Epithelial cell of proximal tubule (primary cell): ENCODE measurements at regions not wholly inside any gene's neighbourhood (a gene's known extent, or its start where the extent isn't known, plus 50 kb on each side); places are given as distances from the start of the nearest gene placed in this dataset.

Experiments
- DNase-seq: peaks from one replicate; pipeline ENCODE4 v3.0.0-alpha.2; 2011; ENCODE audit warnings: low read depth
- H3K4me3 ChIP-seq: 2 replicates; pipeline ENCODE4 v1.5.1; 2011; ENCODE audit warnings: low read depth, mild to moderate bottlenecking, low read length
- TF ChIP-seq, protein P1 (sequence below): conservative IDR thresholded peaks from 2 replicates; pipeline ENCODE4 v1.5.1; 2012; ENCODE audit warnings: low read depth, mild to moderate bottlenecking, low read length

DNA sequence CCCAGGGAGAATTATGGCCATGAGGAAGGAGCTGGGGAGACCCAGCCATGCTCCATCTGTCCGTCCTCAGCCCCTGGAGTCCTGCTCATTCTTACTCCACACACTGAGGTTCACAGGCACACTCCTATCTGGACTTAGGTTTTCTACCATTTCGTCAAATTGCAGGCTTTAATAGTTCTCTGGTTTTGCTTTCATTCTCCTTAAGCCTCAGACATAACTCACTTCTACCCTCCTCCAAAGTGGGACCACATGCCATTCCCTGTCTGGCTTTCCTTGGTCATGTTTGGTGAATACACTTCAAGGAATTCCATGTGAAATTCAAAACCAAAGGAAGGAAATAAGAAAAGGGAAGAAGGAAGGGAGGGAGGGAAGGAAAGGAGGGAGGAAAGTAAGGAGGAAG is 115.7 kb downstream of the CMPK2 start:
- H3K4me3 ChIP-seq = no peak overlapping the region

DNA sequence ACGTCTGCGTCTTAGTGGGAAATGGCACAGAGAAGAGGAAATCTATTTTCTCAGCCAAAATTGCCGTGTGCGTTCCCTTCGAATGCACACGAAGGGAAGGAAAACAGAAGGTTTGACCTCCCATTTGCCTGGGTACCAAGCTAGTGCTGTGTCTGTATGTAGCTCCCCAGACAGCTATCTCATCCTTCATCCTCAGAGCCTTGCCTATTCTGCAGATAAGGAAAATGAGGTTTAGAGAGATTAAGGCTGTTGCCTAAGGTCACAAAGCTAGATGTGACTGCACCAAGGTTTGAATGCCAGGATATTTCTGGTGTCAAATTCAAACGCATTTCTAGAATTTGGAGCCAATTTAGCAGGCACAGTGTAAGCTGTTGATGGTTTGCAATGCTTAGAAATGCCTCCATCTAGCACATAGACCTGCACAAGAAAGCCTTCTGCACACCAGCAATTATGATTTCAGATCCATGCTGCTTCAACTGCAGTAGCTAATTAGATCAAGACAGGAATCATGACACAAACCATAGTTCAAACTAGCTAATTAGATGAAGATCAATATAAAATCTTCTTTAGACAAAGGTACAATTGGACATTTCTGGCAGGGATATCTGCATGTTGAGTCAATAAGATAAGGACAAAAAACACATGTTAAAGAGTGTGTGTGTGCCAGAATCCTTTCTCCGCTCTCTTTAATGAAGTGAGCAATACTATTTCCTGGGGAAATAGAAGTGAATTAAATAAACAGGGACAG is 115.1 kb downstream of the CMPK2 start:
- H3K4me3 ChIP-seq = no peak overlapping the region
- no peak for DNase-seq
- TF ChIP-seq, protein P1, sequence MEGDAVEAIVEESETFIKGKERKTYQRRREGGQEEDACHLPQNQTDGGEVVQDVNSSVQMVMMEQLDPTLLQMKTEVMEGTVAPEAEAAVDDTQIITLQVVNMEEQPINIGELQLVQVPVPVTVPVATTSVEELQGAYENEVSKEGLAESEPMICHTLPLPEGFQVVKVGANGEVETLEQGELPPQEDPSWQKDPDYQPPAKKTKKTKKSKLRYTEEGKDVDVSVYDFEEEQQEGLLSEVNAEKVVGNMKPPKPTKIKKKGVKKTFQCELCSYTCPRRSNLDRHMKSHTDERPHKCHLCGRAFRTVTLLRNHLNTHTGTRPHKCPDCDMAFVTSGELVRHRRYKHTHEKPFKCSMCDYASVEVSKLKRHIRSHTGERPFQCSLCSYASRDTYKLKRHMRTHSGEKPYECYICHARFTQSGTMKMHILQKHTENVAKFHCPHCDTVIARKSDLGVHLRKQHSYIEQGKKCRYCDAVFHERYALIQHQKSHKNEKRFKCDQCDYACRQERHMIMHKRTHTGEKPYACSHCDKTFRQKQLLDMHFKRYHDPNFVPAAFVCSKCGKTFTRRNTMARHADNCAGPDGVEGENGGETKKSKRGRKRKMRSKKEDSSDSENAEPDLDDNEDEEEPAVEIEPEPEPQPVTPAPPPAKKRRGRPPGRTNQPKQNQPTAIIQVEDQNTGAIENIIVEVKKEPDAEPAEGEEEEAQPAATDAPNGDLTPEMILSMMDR = no peak

More for the DNA sequence above, 115.7 kb downstream of the CMPK2 start:
- TF ChIP-seq, protein P1 = no peak
- no peak for DNase-seq

DNA sequence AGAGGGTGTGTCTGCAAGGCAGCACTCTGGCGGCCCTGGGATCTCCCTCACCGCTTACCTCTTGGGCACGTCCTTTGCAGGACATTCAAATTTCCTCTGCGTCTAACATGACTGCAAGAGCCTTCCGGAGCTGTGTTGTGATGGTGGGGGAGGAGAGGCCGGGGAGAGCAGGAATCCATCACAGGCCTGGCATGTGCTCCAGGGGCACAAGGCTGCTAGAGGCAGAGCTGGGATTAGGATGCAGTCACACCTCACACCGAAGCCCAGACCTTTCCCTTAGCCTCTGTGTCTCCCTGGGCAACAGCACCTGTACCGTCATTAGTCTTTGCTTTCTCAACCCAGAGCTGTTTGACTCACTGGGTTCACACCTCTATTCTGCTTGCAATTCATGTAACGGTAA is 111.3 kb downstream of the CMPK2 start:
- H3K4me3 ChIP-seq = no peak overlapping the region
- TF ChIP-seq, protein P1 = no peak
- DNase-seq = no peak

DNA sequence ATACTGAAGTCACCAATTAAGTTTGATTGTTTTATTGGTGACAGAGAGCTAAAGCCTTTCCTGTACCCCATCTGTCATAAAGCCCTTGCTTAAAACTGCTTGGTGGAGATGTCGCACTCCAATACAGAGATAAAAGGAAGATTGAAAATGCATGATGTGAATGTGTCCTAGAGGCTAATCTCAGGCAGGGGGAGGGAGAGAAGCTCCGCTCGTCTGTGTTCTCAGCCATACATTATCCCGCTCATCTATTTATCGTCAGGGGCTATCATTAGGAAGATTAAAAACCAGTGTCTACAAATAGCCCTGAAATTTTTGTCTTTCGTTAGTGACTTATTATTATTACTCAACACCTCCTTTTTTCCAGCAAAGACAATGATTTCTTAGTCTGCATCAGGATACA is 110.3 kb downstream of the CMPK2 start:
- no peak overlapping the region for H3K4me3 ChIP-seq
- TF ChIP-seq, protein P1 = no peak
- DNase-seq = no peak

DNA sequence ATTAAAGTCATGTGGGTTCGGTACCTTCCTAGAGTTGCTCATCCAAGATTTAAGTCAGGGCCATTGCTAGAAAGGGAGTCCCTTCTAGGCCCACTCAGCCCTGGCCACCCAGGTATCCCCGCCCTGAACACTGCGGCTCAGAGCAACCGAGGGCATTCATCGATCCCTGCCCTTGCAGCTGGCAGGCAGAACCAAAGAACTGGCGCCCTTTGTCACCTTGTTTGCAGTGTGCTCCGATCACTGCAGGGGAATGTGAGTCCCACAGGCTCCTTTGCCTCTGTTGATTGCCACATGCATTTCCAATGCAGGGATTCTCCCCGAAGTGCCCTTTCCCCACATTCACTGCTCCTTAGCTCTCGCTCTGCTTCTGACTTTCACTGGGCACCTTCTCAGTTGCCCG is 108.5 kb downstream of the CMPK2 start:
- TF ChIP-seq, protein P1 = no peak
- no peak overlapping the region for H3K4me3 ChIP-seq
- no peak for DNase-seq

DNA sequence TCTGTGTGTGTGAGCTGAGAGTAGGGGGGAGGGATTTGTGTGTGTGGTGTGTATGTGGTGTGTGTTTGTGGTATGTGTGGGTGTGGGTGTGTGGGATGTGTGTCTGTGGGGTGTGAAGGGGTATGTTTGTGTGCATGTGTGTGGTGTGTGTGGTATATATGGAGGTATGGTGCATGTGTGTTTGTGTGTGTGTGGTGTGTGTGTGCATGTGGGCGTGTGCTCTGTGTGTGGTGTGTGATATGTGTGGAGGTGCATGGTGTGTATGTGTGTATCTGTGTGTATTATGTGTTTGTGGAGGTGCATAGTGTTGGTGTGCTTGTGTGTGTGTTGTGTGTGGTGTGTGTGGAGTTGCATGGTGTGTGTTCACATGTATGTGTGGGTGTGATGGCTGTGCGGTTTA is 106.0 kb downstream of the CMPK2 start:
- TF ChIP-seq, protein P1 = no peak
- DNase-seq = no peak

DNA sequence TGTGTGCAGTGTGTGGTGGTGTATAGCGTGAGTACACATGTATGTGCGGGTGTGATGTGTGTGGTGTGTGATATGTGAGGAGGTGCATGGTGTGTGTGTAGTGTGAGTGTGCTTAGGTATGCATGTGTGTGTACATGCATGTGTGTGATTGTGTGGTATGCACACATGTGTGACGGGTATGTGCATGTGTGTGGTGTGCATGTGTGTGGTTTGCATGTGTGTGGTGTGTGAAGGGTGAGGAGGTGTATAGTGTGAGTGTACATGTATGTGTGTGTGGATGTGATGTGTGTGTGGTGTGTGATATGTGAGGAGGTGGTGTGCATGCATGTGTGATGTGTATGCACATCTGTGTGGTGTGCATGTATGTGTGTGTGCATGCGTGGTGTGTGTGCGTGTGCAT is 105.6 kb downstream of the CMPK2 start:
- no peak overlapping the region for H3K4me3 ChIP-seq
- TF ChIP-seq, protein P1 = no peak
- no peak for DNase-seq

More for the DNA sequence above, 106.0 kb downstream of the CMPK2 start:
- no peak overlapping the region for H3K4me3 ChIP-seq
